H9 (cell line): ENCODE measurements at regions not wholly inside any gene's neighbourhood (a gene's known extent, or its start where the extent isn't known, plus 50 kb on each side); places are given as distances from the start of the nearest gene placed in this dataset.

Experiments used
- DNase-seq: peaks from one replicate; pipeline ENCODE4 v3.0.0-alpha.2; 2017
- H2AFZ ChIP-seq: one replicate; pipeline ENCODE4 v1.6.1; 2013; ENCODE audit warnings: mild to moderate bottlenecking, low read length, control low read depth, moderate library complexity
- H2AK5ac ChIP-seq: 2 replicates; pipeline ENCODE4 v1.6.1; 2013; ENCODE audit warnings: low read length, control low read depth, mixed read lengths; ENCODE audit not compliant: insufficient read length
- H2BK120ac ChIP-seq: one replicate; pipeline ENCODE4 v1.6.1; 2013; ENCODE audit warnings: low read depth, mild to moderate bottlenecking, low read length, control low read depth, inconsistent platforms; ENCODE audit not compliant: poor library complexity, severe bottlenecking
- H2BK12ac ChIP-seq: 2 replicates; pipeline ENCODE4 v1.6.1; 2013; ENCODE audit warnings: low read length, control low read depth, mixed read lengths, low read depth; ENCODE audit not compliant: insufficient read length
- H2BK15ac ChIP-seq: 2 replicates; pipeline ENCODE4 v1.6.1; 2013; ENCODE audit warnings: low read depth, low read length, control low read depth
- H2BK20ac ChIP-seq: one replicate; pipeline ENCODE4 v1.6.1; 2013; ENCODE audit warnings: low read depth, mild to moderate bottlenecking, low read length, control low read depth, inconsistent platforms; ENCODE audit not compliant: poor library complexity, severe bottlenecking
- H2BK5ac ChIP-seq: 2 replicates; pipeline ENCODE4 v1.6.1; 2013; ENCODE audit warnings: low read length, control low read depth, mixed read lengths; ENCODE audit not compliant: insufficient read length
- H3K14ac ChIP-seq: 2 replicates; pipeline ENCODE4 v1.6.1; 2013; ENCODE audit warnings: low read length, control low read depth; ENCODE audit not compliant: insufficient read depth
- H3K18ac ChIP-seq: 2 replicates; pipeline ENCODE4 v1.6.1; 2013; ENCODE audit warnings: low read depth, mild to moderate bottlenecking, mixed read lengths, low read length, control low read depth; ENCODE audit not compliant: insufficient read length
- H3K23ac ChIP-seq: 2 replicates; pipeline ENCODE4 v1.6.1; 2013; ENCODE audit warnings: low read length, control low read depth, mixed read lengths, low read depth; ENCODE audit not compliant: insufficient read length
- H3K23me2 ChIP-seq: 2 replicates; pipeline ENCODE4 v1.6.1; 2013; ENCODE audit warnings: low read depth, mild to moderate bottlenecking, mixed read lengths, low read length, control low read depth; ENCODE audit not compliant: insufficient read length, poor library complexity, severe bottlenecking
- H3K27ac ChIP-seq: 2 replicates; pipeline ENCODE4 v1.5.1; 2013; ENCODE audit warnings: low read length, control low read depth, mixed read lengths, low read depth; ENCODE audit not compliant: insufficient read length
- H3K27me3 ChIP-seq: 2 replicates; pipeline ENCODE4 v1.6.1; 2013; ENCODE audit warnings: low read length, control low read depth, inconsistent platforms; ENCODE audit not compliant: insufficient read depth
- H3K4ac ChIP-seq: 2 replicates; pipeline ENCODE4 v1.6.1; 2013; ENCODE audit warnings: low read depth, mild to moderate bottlenecking, control low read depth, inconsistent platforms, low read length, moderate library complexity
- H3K4me1 ChIP-seq: 2 replicates; pipeline ENCODE4 v1.6.1; 2013; ENCODE audit warnings: low read length, control low read depth, inconsistent platforms; ENCODE audit not compliant: insufficient read depth
- H3K4me2 ChIP-seq: 2 replicates; pipeline ENCODE4 v1.6.1; 2013; ENCODE audit warnings: low read length, control low read depth, mixed read lengths; ENCODE audit not compliant: insufficient read length, insufficient read depth
- H3K56ac ChIP-seq: 2 replicates; pipeline ENCODE4 v1.6.1; 2013; ENCODE audit warnings: low read depth, mild to moderate bottlenecking, mixed read lengths, low read length, control low read depth; ENCODE audit not compliant: insufficient read length
- H3K79me1 ChIP-seq: 2 replicates; pipeline ENCODE4 v1.6.1; 2013; ENCODE audit warnings: low read depth, mild to moderate bottlenecking, moderate library complexity, low read length, control low read depth, inconsistent platforms; ENCODE audit not compliant: insufficient read depth, poor library complexity, severe bottlenecking
- H3K79me2 ChIP-seq: 2 replicates; pipeline ENCODE4 v1.6.1; 2013; ENCODE audit warnings: low read length, control low read depth, inconsistent platforms; ENCODE audit not compliant: insufficient read depth
- H3K9ac ChIP-seq: 2 replicates; pipeline ENCODE4 v1.6.1; 2013; ENCODE audit warnings: low read length, control low read depth, mixed read lengths; ENCODE audit not compliant: insufficient read length; ENCODE audit errors: extremely low read depth
- H3K9me3 ChIP-seq: one replicate; pipeline ENCODE4 v1.6.1; 2013; ENCODE audit warnings: low read depth, low read length, inconsistent platforms; ENCODE audit not compliant: control insufficient read depth
- H3T11ph ChIP-seq: one replicate; pipeline ENCODE4 v1.6.1; 2013; ENCODE audit warnings: mild to moderate bottlenecking, low read length, control low read depth, inconsistent platforms
- H4K20me1 ChIP-seq: one replicate; pipeline ENCODE4 v1.6.1; 2013; ENCODE audit not compliant: control insufficient read depth, insufficient read length, insufficient read depth
- H4K5ac ChIP-seq: 2 replicates; pipeline ENCODE4 v1.6.1; 2013; ENCODE audit warnings: low read depth, mild to moderate bottlenecking, mixed read lengths, low read length, control low read depth; ENCODE audit not compliant: insufficient read length
- H4K8ac ChIP-seq: replicated peaks from 2 replicates; pipeline ENCODE4 v1.6.1; 2013; ENCODE audit warnings: low read length, control low read depth, mixed read lengths, low read depth; ENCODE audit not compliant: insufficient read length
- H4K91ac ChIP-seq: 2 replicates; pipeline ENCODE4 v1.6.1; 2013; ENCODE audit warnings: low read depth, mild to moderate bottlenecking, moderate library complexity, mixed read lengths, low read length, control low read depth; ENCODE audit not compliant: insufficient read length
- H3K27ac Mint-ChIP-seq, 3 experiments: 2 replicates in 2 of 3; 3 replicates in 1 of 3; pipeline ENCODE4 v1.8.0; 2020 to 2021; ENCODE audit warnings: mixed read lengths in 3 of 3, mild to moderate bottlenecking in 1 of 3, moderate library complexity in 1 of 3
- H3K27me3 Mint-ChIP-seq: 2 replicates; pipeline ENCODE4 v1.8.0; 2021; ENCODE audit warnings: low read depth, mild to moderate bottlenecking, moderate library complexity, mixed read lengths
- H3K36me3 Mint-ChIP-seq, 3 experiments: 2 replicates in 2 of 3; 3 replicates in 1 of 3; pipeline ENCODE4 v1.8.0; 2020 to 2021; ENCODE audit warnings: low read depth in 3 of 3, mixed read lengths in 3 of 3; ENCODE audit not compliant: insufficient read depth in 1 of 3
- H3K4me1 Mint-ChIP-seq, 2 experiments: 2 replicates each; pipeline ENCODE4 v1.8.0; 2020; ENCODE audit warnings: mixed read lengths in 2 of 2
- H3K4me3 Mint-ChIP-seq, 2 experiments: 2 replicates in 1 of 2; 3 replicates in 1 of 2; pipeline ENCODE4 v1.8.0; 2020 to 2021; ENCODE audit warnings: mild to moderate bottlenecking in 2 of 2, mixed read lengths in 2 of 2, moderate library complexity in 1 of 2
- H3K9me3 Mint-ChIP-seq, 2 experiments: 2 replicates in 1 of 2; 3 replicates in 1 of 2; pipeline ENCODE4 v1.8.0; 2020; ENCODE audit warnings: mild to moderate bottlenecking in 2 of 2, mixed read lengths in 2 of 2, moderate library complexity in 1 of 2
- CTCF ChIP-seq: fragments of 200-600 bp; sonication (generic); conservative IDR thresholded peaks from 3 replicates; pipeline ENCODE4 v1.8.0; 2021; ENCODE audit warnings: antibody characterized with exemption, mild to moderate bottlenecking
- WGBS: extraction: QIAGEN DNeasy Blood & Tissue Kit; methylation state at CpG from one replicate; pipeline ENCODE4 v1.1.7; 2013; ENCODE audit warnings: missing lambda C conversion rate, low lambda C conversion rate, mixed read lengths; ENCODE audit not compliant: insufficient read length; ENCODE audit errors: extremely low coverage; 5-methylcytosine and 5-hydroxymethylcytosine counted together

- H3K4me1 Mint-ChIP-seq = peaks cover 3 to 4% of the 10 kb centered on the region in 2 experiments; a peak in 2 of 4 replicates
- WGBS = no CpG with 5 or more reads among the region's 3 CpGs
- H3K4me1 ChIP-seq = no peaks in the 10 kb centered on the region
Observed at GRCh38 chr13:97848886-97849285, 104.6 kb upstream of the IPO5 start.

More at GRCh38 chr13:97848886-97849285, 104.6 kb upstream of the IPO5 start:
- Histone ChIP-seq H3K9me3 (no peaks in the 10 kb centered on the region), H3K79me1 (no peaks in the 10 kb centered on the region), H4K91ac (no peak overlapping the region), H4K20me1 (no peaks in the 10 kb centered on the region), H3K4me2 (no peak overlapping the region), H3K18ac (no peak overlapping the region), H2BK20ac (no peak overlapping the region), H2BK120ac (no peak overlapping the region), H3K79me2 (no peaks in the 10 kb centered on the region), H2BK12ac (no peak overlapping the region), H3K23ac (no peak overlapping the region), H4K8ac (no peak overlapping the region), H3K27ac (no peak overlapping the region), H3K14ac (no peak overlapping the region), H3K27me3 (no peaks in the 10 kb centered on the region), H3K56ac (no peak overlapping the region), H2AK5ac (no peak overlapping the region), H4K5ac (no peak overlapping the region), H3K9ac (no peak overlapping the region), H2AFZ (no peak overlapping the region), H3K4ac (no peak overlapping the region), H2BK5ac (no peak overlapping the region), H3T11ph (no peak overlapping the region), H3K23me2 (no peaks in the 10 kb centered on the region), H2BK15ac (no peak overlapping the region)
- Mint-ChIP-seq H3K36me3 (no peaks in the 10 kb centered on the region), H3K9me3 (no peaks in the 10 kb centered on the region; a peak in 2 of 5 replicates), H3K27me3 (peaks cover 2% of the 10 kb centered on the region; the same call in 1 of the 2 replicates), H3K27ac (no peak overlapping the region), H3K4me3 (no peak overlapping the region)
- DNase-seq = no peak
- no peak for TF ChIP-seq CTCF
